PC-3 (cell line): ENCODE measurements at regions not wholly inside any gene's neighbourhood (a gene's known extent, or its start where the extent isn't known, plus 50 kb on each side); places are given as distances from the start of the nearest gene placed in this dataset.

Experiments used
- ATAC-seq: fragments of 200-7000 bp; cut with Tn5 transposase; 2 replicates; pipeline ENCODE4 v1.9.1; 2020; ENCODE audit warnings: mild to moderate bottlenecking, moderate library complexity
- BruUV-seq: library from RNA; stranded (reverse); fragments of 400-500 nt; replicated peaks from 2 replicates; lab custom pipeline; 2021; lab: Mats Ljungman, UMichigan
- CTCF ChIA-PET: fragments of 300-600 bp; sonication (Branson Sonifier 250); formaldehyde crosslinking; loops from one replicate; lab custom pipeline; 2022; ENCODE audit warnings: antibody characterized with exemption; lab: Charles Lee
- POLR2A ChIA-PET: fragments of 300-600 bp; sonication (Branson Sonifier 250); formaldehyde crosslinking; loops from one replicate; lab custom pipeline; 2022; ENCODE audit warnings: antibody characterized with exemption; ENCODE audit not compliant: unreplicated experiment; lab: Charles Lee
- DNase-seq: peaks from one replicate; pipeline ENCODE4 v3.0.0-alpha.2; 2015
- H2AFZ ChIP-seq: fragments of 300-600 bp; sonication (generic); 2 replicates; pipeline ENCODE4 v1.6.0; 2016; ENCODE audit warnings: antibody characterized with exemption, low read length
- H3F3A ChIP-seq: fragments of 300-600 bp; sonication (generic); one replicate; pipeline ENCODE4 v1.6.0; 2017; ENCODE audit warnings: antibody characterized with exemption, low read length, control low read depth, mild to moderate bottlenecking; ENCODE audit not compliant: unreplicated experiment
- H3K27ac ChIP-seq: fragments of 300-600 bp; sonication (generic); 2 replicates; pipeline ENCODE4 v1.5.1; 2016; ENCODE audit warnings: mild to moderate bottlenecking, low read length
- H3K27me3 ChIP-seq: fragments of 300-600 bp; sonication (generic); 2 replicates; pipeline ENCODE4 v1.6.1; 2016; ENCODE audit warnings: low read length, mixed read lengths
- H3K36me3 ChIP-seq: fragments of 300-600 bp; sonication (generic); 2 replicates; pipeline ENCODE4 v1.6.1; 2016; ENCODE audit warnings: low read depth, mixed run types, low read length, mixed read lengths
- H3K4me1 ChIP-seq: fragments of 300-600 bp; sonication (generic); 2 replicates; pipeline ENCODE4 v1.5.1; 2016; ENCODE audit warnings: low read length; ENCODE audit not compliant: insufficient read depth
- H3K4me2 ChIP-seq: fragments of 300-600 bp; sonication (generic); 2 replicates; pipeline ENCODE4 v1.6.0; 2016; ENCODE audit warnings: low read length
- H3K4me3 ChIP-seq: fragments of 300-600 bp; sonication (generic); 2 replicates; pipeline ENCODE4 v1.5.1; 2016; ENCODE audit warnings: mild to moderate bottlenecking, low read length, mixed read lengths
- H3K79me2 ChIP-seq: fragments of 300-600 bp; sonication (generic); 2 replicates; pipeline ENCODE4 v1.6.1; 2017; ENCODE audit warnings: low read length, mixed read lengths
- H3K9ac ChIP-seq: fragments of 300-600 bp; sonication (generic); 2 replicates; pipeline ENCODE4 v1.6.0; 2016; ENCODE audit warnings: mild to moderate bottlenecking, low read length
- H3K9me2 ChIP-seq: fragments of 300-600 bp; sonication (generic); replicated peaks from 2 replicates; pipeline ENCODE4 v1.6.1; 2016; ENCODE audit warnings: mixed run types, low read length, mixed read lengths
- H3K9me3 ChIP-seq: fragments of 300-600 bp; sonication (generic); 2 replicates; pipeline ENCODE4 v1.6.1; 2016; ENCODE audit warnings: low read length, mixed read lengths
- H4K20me1 ChIP-seq: fragments of 300-600 bp; sonication (generic); 2 replicates; pipeline ENCODE4 v1.6.1; 2016; ENCODE audit warnings: low read length, mixed read lengths
- EZH2 ChIP-seq: fragments of 300-600 bp; sonication (generic); IDR thresholded peaks from one replicate; pipeline ENCODE4 v1.6.1; 2017; ENCODE audit warnings: antibody characterized with exemption, mild to moderate bottlenecking, low read length; ENCODE audit not compliant: unreplicated experiment
- EZH2phosphoT487 ChIP-seq: fragments of 300-600 bp; sonication (generic); IDR thresholded peaks from 2 replicates; pipeline ENCODE4 v1.6.1; 2018; ENCODE audit warnings: mild to moderate bottlenecking, antibody characterized with exemption, low read length, borderline replicate concordance
- intact Hi-C: fragments of 100-400 bp; cut with micrococcal nuclease; formaldehyde crosslinking; loops from 2 replicates; pipeline ENCODE4 v1.9.0; 2023
- TF ChIP-seq, protein P1 (sequence below): fragments of 300-600 bp; sonication (generic); conservative IDR thresholded peaks from 2 replicates; pipeline ENCODE4 v1.5.1; 2017; ENCODE audit warnings: antibody characterized with exemption, low read depth, mild to moderate bottlenecking, low read length

DNA sequence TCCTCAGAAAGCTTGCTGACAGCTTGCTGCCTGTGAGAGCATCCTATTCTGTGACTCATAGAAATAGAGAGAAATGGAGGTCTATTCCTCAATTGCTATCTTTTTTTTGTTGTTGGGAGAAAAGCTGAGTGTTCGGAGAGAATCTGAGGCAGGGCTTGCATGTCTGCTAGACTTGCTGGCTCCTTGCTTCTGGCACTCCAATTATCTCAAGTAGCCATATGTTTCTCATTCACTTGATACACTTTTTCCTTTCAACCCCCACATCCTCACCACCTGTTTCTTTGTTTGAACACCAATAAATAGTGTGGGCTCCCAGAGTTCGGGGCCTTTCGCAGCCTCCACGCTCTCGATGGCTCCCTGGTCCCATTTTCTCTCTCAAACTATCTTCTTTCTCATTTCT, 172.2 kb downstream of the SH2D4B start:
- CTCF ChIA-PET, result no interaction called here
- no peak overlapping the region for H3K9ac ChIP-seq

DNA sequence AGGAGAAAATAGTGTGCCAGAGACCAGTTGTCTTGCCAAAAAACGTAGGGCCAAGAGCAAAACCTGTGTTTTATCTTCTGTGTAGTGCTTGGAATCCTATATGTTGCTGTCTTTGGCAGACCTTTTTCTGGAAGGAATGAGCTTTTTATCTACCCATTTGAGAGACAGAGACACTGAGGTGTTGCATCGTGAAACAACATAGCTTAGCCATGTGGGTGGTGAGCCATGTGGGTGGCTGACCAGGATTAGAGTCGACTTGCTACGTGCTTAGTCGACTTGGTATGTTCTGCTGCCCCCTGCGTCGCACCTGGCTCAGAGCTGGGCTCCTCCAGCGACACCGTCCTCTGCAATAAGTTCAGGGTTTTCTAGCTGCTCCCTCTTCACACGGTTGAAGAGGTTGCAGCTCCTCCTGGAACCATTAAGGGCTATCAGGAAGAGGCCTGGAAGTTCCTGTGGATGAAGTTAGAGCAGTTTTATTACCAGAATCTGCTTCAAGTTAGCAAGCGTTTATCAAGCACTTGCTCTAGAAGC, 175.8 kb downstream of the SH2D4B start:
- H3K4me2 ChIP-seq, result no peak overlapping the region
- H3K9me2 ChIP-seq, result no peaks in the 10 kb centered on the region
- H3K27me3 ChIP-seq, result no peaks in the 10 kb centered on the region
- H2AFZ ChIP-seq, result no peak overlapping the region
- DNase-seq, result no peak
- ChIA-PET POLR2A (no interaction called here), CTCF (no interaction called here)
- no peaks in the 10 kb centered on the region for H3K4me1 ChIP-seq
- H3K9ac ChIP-seq, result no peak overlapping the region
- no peak for ATAC-seq
- H3F3A ChIP-seq, result no peaks in the 10 kb centered on the region
- no peaks in the 10 kb centered on the region for H3K36me3 ChIP-seq
- intact Hi-C loops, result no loop called here
- H4K20me1 ChIP-seq, result no peaks in the 10 kb centered on the region
- no peaks in the 10 kb centered on the region for H3K79me2 ChIP-seq
- no peak overlapping the region for H3K4me3 ChIP-seq
- TF ChIP-seq, protein P1, sequence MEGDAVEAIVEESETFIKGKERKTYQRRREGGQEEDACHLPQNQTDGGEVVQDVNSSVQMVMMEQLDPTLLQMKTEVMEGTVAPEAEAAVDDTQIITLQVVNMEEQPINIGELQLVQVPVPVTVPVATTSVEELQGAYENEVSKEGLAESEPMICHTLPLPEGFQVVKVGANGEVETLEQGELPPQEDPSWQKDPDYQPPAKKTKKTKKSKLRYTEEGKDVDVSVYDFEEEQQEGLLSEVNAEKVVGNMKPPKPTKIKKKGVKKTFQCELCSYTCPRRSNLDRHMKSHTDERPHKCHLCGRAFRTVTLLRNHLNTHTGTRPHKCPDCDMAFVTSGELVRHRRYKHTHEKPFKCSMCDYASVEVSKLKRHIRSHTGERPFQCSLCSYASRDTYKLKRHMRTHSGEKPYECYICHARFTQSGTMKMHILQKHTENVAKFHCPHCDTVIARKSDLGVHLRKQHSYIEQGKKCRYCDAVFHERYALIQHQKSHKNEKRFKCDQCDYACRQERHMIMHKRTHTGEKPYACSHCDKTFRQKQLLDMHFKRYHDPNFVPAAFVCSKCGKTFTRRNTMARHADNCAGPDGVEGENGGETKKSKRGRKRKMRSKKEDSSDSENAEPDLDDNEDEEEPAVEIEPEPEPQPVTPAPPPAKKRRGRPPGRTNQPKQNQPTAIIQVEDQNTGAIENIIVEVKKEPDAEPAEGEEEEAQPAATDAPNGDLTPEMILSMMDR, result no peak
- no peak for TF ChIP-seq EZH2
- TF ChIP-seq EZH2phosphoT487, result no peak
- no peak overlapping the region for H3K27ac ChIP-seq
- H3K9me3 ChIP-seq, result no peaks in the 10 kb centered on the region
- BruUV-seq, result no TSS peak

More for the DNA sequence above, 172.2 kb downstream of the SH2D4B start:
- H3K36me3 ChIP-seq, result no peaks in the 10 kb centered on the region
- no peak for DNase-seq
- H3K9me2 ChIP-seq, result no peaks in the 10 kb centered on the region
- H4K20me1 ChIP-seq, result no peaks in the 10 kb centered on the region
- BruUV-seq, result no TSS peak
- no peaks in the 10 kb centered on the region for H3K27me3 ChIP-seq
- no peaks in the 10 kb centered on the region for H3K4me1 ChIP-seq
- intact Hi-C loops, result no loop called here
- no peaks in the 10 kb centered on the region for H3F3A ChIP-seq
- TF ChIP-seq EZH2 (no peak), EZH2phosphoT487 (no peak)
- TF ChIP-seq, protein P1, result no peak
- no peaks in the 10 kb centered on the region for H3K79me2 ChIP-seq
- POLR2A ChIA-PET, result no interaction called here
- no peak overlapping the region for H3K27ac ChIP-seq
- no peak overlapping the region for H2AFZ ChIP-seq
- no peaks in the 10 kb centered on the region for H3K9me3 ChIP-seq
- no peak overlapping the region for H3K4me2 ChIP-seq
- H3K4me3 ChIP-seq, result no peak overlapping the region
- ATAC-seq, result no peak

DNA sequence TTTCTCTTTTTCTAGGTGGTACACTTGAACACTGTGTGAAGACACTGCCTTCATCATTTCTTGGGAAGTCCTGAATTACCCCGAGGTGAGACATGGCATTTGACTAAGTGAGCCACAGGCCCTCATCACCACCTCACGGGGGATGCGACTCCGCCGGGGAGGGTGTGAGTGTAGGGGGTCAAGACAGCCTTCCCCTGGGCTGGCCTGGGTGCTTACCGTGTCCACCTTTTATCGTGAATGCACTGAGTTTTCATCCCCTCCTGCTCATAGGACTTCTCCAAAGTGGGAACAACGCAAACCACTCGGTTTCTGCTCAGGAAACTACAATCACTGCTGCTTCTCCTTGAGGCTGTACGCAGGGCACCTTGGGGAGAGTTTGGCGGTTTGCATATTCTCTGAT, 176.9 kb downstream of the SH2D4B start:
- Histone ChIP-seq H3K4me2 (no peak overlapping the region), H3K27me3 (no peaks in the 10 kb centered on the region)

More for the DNA sequence above, 176.9 kb downstream of the SH2D4B start:
- intact Hi-C loops, result no loop called here
- H3K4me1 ChIP-seq, result no peaks in the 10 kb centered on the region
- H3K36me3 ChIP-seq, result no peaks in the 10 kb centered on the region
- no peak overlapping the region for H3K4me3 ChIP-seq
- CTCF ChIA-PET, result no interaction called here
- no peaks in the 10 kb centered on the region for H3K9me3 ChIP-seq
- no TSS peak for BruUV-seq
- H2AFZ ChIP-seq, result no peak overlapping the region
- no peak for TF ChIP-seq EZH2phosphoT487
- TF ChIP-seq, protein P1, result no peak
- no peaks in the 10 kb centered on the region for H3K9me2 ChIP-seq
- no peak for ATAC-seq
- H3K9ac ChIP-seq, result no peak overlapping the region
- no peak overlapping the region for H3K27ac ChIP-seq
- no peaks in the 10 kb centered on the region for H4K20me1 ChIP-seq
- H3F3A ChIP-seq, result no peaks in the 10 kb centered on the region
- POLR2A ChIA-PET, result no interaction called here
- no peaks in the 10 kb centered on the region for H3K79me2 ChIP-seq
- no peak for DNase-seq
